ENCODE measurements at regions not wholly inside any gene's neighbourhood (a gene's known extent, or its start where the extent isn't known, plus 50 kb on each side); places are given as distances from the start of the nearest gene placed in this dataset.

GRCh38 chr11:109856928-109857327, 236.3 kb upstream of the ZC3H12C start:
- no peak for TF ChIP-seq POLR2A (IDR thresholded peaks at IDR 0.05)
- no peak for TF ChIP-seq EP300 (IDR thresholded peaks at IDR 0.05)
- TF ChIP-seq, protein P1, sequence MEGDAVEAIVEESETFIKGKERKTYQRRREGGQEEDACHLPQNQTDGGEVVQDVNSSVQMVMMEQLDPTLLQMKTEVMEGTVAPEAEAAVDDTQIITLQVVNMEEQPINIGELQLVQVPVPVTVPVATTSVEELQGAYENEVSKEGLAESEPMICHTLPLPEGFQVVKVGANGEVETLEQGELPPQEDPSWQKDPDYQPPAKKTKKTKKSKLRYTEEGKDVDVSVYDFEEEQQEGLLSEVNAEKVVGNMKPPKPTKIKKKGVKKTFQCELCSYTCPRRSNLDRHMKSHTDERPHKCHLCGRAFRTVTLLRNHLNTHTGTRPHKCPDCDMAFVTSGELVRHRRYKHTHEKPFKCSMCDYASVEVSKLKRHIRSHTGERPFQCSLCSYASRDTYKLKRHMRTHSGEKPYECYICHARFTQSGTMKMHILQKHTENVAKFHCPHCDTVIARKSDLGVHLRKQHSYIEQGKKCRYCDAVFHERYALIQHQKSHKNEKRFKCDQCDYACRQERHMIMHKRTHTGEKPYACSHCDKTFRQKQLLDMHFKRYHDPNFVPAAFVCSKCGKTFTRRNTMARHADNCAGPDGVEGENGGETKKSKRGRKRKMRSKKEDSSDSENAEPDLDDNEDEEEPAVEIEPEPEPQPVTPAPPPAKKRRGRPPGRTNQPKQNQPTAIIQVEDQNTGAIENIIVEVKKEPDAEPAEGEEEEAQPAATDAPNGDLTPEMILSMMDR (IDR thresholded peaks at IDR 0.05): no peak
- H3K4me3 ChIP-seq: no peak overlapping the region
- 79 to 84% methylated on average over 2 of the region's 2 CpGs for WGBS, 2 donors

DNA sequence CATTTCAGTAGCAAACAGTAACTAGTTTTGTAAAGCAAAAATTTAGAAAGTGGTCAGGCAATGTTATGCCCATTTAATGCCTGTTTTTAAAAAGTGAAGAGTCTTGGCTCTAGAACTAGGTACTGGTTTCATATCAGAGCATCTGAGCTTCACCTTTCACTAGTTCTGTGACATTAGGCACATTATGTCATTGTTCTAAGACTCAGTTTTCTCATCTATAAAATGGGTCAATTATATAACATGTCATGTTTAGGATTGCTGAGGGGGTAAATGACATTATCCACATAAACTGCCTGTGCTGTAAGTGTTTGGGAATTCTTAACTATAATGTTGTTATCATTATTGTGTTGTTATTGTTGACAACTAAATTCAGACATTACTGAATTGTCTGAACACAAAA, 235.6 kb upstream of the ZC3H12C start:
- H3K4me1 ChIP-seq: no peaks in the 10 kb centered on the region
- H3K36me3 ChIP-seq: no peaks in the 10 kb centered on the region
- no peak overlapping the region for H3K4me3 ChIP-seq
- no peak for DNase-seq (ENCODE audit: low spot score in 2 of 2)
- no peaks in the 10 kb centered on the region for H3K9me3 ChIP-seq
- no peaks in the 10 kb centered on the region for H3K27me3 ChIP-seq
- TF ChIP-seq POLR2A (IDR thresholded peaks at IDR 0.05): no peak
- TF ChIP-seq, protein P1 (IDR thresholded peaks at IDR 0.05): no peak
- TF ChIP-seq EP300 (IDR thresholded peaks at IDR 0.05): no peak
- no peak overlapping the region for H3K27ac ChIP-seq

More at GRCh38 chr11:109856928-109857327, 236.3 kb upstream of the ZC3H12C start:
- no peak for DNase-seq (ENCODE audit: low spot score in 2 of 2)
- Histone ChIP-seq H3K36me3 (no peaks in the 10 kb centered on the region), H3K27me3 (no peaks in the 10 kb centered on the region), H3K9me3 (no peaks in the 10 kb centered on the region), H3K4me1 (no peaks in the 10 kb centered on the region), H3K27ac (no peak overlapping the region)

DNA sequence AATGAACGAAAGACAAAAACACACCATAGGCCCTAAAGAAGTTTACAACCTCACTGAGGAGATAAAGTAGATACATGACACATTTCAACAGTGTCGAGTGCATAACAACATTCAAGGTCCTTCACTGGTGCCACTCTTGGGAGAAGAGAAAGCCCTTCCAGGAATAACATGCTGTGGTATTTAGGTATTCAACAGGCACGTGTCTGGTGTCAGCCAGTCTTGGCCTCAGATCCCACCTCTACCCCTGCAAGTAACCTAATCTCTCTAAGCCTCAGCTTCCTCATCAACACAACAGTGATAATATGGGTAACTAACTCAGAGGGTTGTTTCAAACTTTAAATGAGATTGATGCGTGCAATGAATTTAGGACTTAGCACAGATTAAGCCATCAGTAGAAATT, 235.0 kb upstream of the ZC3H12C start:
- TF ChIP-seq POLR2A (IDR thresholded peaks at IDR 0.05): no peak
- TF ChIP-seq, protein P1 (IDR thresholded peaks at IDR 0.05): no peak
- no peak for TF ChIP-seq EP300 (IDR thresholded peaks at IDR 0.05)
- 90 to 91% methylated on average over 4 of the region's 4 CpGs for WGBS, 2 donors

DNA sequence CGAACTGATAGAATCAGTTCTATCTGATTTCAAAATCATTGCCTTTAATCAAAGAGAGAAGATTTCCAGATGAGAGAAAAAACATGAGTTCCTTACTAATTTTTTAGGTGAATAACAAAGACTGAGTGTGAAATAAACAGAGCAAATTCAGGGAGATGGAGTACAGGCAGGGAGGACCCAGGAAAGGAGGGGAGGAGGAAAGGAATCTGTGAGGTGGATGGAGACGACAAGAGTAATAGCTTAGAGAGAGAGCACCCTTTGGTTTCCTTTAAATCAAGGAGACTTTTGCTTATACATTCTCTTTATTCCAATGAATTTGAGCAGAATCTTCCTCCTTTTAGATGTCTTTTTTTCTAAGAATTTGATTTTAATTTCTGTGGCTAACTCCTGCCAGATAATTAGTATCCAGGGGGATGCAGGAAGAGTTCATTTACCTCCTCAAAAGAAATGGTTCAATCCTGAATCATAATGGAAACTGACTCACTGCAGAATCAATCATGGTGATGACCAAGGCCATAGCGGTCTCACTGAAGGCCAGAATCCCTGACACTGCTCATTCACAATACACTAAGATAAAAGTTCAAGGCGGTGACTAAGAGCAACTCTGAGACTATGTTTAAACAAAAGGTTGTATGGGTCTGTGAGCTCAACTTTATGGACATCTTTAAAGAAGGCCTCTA, 234.0 kb upstream of the ZC3H12C start:
- Histone ChIP-seq H3K4me1 (no peaks in the 10 kb centered on the region), H3K4me3 (no peak overlapping the region), H3K36me3 (no peaks in the 10 kb centered on the region), H3K9me3 (no peaks in the 10 kb centered on the region), H3K27me3 (no peaks in the 10 kb centered on the region), H3K27ac (no peak overlapping the region)
- WGBS, 2 donors: 71 to 78% methylated on average over 4 of the region's 4 CpGs
- TF ChIP-seq EP300 (IDR thresholded peaks at IDR 0.05) (no peak), POLR2A (IDR thresholded peaks at IDR 0.05) (no peak)
- no peak for DNase-seq (ENCODE audit: low spot score in 2 of 2)

More for the DNA sequence above, 235.0 kb upstream of the ZC3H12C start:
- H3K4me3 ChIP-seq: no peak overlapping the region
- H3K36me3 ChIP-seq: no peaks in the 10 kb centered on the region
- no peaks in the 10 kb centered on the region for H3K9me3 ChIP-seq
- no peak for DNase-seq (ENCODE audit: low spot score in 2 of 2)
- H3K27ac ChIP-seq: no peak overlapping the region
- H3K4me1 ChIP-seq: no peaks in the 10 kb centered on the region
- H3K27me3 ChIP-seq: no peaks in the 10 kb centered on the region

DNA sequence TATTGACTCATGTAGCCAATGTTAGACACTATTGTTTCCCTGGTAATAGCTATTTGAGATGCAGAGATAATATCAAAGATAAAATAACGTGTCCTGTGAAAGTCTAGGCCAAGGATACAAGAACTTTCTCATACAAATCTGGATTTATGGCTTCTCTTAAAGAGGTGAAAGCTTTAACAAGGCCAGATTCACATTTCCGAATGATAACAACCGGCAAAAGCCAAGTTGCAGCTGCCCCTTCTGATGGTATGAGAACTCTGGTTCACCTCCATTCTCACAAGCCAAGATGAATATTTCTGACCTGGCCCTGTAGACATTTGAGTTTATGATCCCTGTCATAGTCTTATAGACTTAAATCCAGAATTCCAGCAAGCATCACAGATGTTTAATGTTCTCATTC, 230.4 kb upstream of the ZC3H12C start:
- no peaks in the 10 kb centered on the region for H3K4me1 ChIP-seq
- H3K4me3 ChIP-seq: no peak overlapping the region
- TF ChIP-seq POLR2A (IDR thresholded peaks at IDR 0.05) (no peak), EP300 (IDR thresholded peaks at IDR 0.05) (no peak)
- TF ChIP-seq, protein P1 (IDR thresholded peaks at IDR 0.05): no peak
- H3K36me3 ChIP-seq: no peaks in the 10 kb centered on the region
- H3K9me3 ChIP-seq: no peaks in the 10 kb centered on the region
- no peaks in the 10 kb centered on the region for H3K27me3 ChIP-seq
- DNase-seq (ENCODE audit: low spot score in 2 of 2): no peak
- 58 to 68% methylated on average over 3 of the region's 3 CpGs for WGBS, 2 donors
- H3K27ac ChIP-seq: no peak overlapping the region
